ENCODE measurements at regions not wholly inside any gene's neighbourhood (a gene's known extent, or its start where the extent isn't known, plus 50 kb on each side); places are given as distances from the start of the nearest gene placed in this dataset.

DNA sequence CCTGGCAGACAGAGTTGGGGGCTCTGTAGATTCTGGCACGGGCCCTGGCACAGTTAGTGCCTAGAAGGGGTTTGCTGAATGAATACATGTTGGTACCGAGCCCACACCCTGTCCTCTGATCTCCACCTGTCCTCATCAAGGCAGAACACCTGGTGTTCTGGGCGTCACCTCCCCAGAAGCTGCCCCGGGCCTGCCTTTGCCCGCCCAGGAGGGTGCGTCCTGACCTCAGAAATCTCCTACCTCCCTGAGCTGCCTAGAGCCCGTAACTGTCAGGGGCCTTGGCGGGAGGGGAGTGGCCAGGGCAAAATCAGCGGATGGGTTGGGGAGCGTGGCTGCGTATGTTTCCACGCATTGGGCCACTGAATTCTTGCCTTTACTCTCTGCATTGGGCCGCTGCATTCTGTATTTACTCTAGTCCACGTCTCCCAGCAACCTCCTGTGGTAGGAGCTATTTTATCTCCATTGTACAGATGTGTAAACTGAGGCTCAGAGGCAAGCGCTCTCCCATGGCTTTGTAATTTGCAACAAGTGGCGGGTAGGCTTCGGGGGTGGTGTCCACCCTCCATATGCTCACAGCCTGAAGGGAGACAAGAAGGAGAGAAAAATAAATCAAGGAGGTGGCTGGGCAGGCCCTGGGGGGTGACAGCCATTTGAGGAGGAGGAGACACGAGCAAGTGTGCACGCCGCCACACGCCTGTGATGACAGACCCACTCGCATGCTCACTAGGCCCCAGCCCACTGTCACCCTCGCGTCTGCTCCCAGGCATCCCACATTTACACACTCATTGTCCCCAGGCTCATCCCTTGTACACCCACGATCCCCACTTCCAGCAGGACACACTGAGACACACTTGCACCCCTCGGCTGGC is 95.7 kb upstream of the WNT4 start:
- TF ChIP-seq, protein P1, sequence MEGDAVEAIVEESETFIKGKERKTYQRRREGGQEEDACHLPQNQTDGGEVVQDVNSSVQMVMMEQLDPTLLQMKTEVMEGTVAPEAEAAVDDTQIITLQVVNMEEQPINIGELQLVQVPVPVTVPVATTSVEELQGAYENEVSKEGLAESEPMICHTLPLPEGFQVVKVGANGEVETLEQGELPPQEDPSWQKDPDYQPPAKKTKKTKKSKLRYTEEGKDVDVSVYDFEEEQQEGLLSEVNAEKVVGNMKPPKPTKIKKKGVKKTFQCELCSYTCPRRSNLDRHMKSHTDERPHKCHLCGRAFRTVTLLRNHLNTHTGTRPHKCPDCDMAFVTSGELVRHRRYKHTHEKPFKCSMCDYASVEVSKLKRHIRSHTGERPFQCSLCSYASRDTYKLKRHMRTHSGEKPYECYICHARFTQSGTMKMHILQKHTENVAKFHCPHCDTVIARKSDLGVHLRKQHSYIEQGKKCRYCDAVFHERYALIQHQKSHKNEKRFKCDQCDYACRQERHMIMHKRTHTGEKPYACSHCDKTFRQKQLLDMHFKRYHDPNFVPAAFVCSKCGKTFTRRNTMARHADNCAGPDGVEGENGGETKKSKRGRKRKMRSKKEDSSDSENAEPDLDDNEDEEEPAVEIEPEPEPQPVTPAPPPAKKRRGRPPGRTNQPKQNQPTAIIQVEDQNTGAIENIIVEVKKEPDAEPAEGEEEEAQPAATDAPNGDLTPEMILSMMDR (IDR thresholded peaks at IDR 0.05; ENCODE audit: insufficient read depth, low read depth, low read length): no peak
- no peak for TF ChIP-seq EZH2 (IDR thresholded peaks at IDR 0.05; ENCODE audit: insufficient read depth, low read length)
